Mesodermal cell (in vitro differentiated cells): ENCODE measurements at regions not wholly inside any gene's neighbourhood (a gene's known extent, or its start where the extent isn't known, plus 50 kb on each side); places are given as distances from the start of the nearest gene placed in this dataset.

Experiments used
- H3K27ac ChIP-seq: 2 replicates; pipeline ENCODE4 v1.7.0; 2013; ENCODE audit warnings: mild to moderate bottlenecking, low read depth, low read length, moderate library complexity; ENCODE audit not compliant: severe bottlenecking
- H3K36me3 ChIP-seq: 2 replicates; pipeline ENCODE4 v1.7.1; 2013; ENCODE audit warnings: mild to moderate bottlenecking, low read length, moderate library complexity; ENCODE audit not compliant: control insufficient read depth, insufficient read depth
- H3K4me1 ChIP-seq: one replicate; pipeline ENCODE4 v1.7.1; 2013; ENCODE audit warnings: mild to moderate bottlenecking, low read length; ENCODE audit not compliant: insufficient read depth, control insufficient read depth, poor library complexity, severe bottlenecking
- H3K4me3 ChIP-seq: 2 replicates; pipeline ENCODE4 v1.7.0; 2013; ENCODE audit warnings: low read length, control low read depth, mild to moderate bottlenecking; ENCODE audit not compliant: insufficient read depth, poor library complexity, severe bottlenecking; ENCODE audit errors: extremely low read depth
- H3K9me3 ChIP-seq: 2 replicates; pipeline ENCODE4 v1.7.1; 2013; ENCODE audit warnings: mild to moderate bottlenecking, low read length, moderate library complexity; ENCODE audit not compliant: control insufficient read depth
- WGBS, 2 experiments: methylation state at CpG; one replicate each; pipeline ENCODE4 v1.1.5; 2013; ENCODE audit warnings: missing lambda C conversion rate in 2 of 2; ENCODE audit not compliant: insufficient coverage in 2 of 2; 5-methylcytosine and 5-hydroxymethylcytosine counted together

- Histone ChIP-seq H3K36me3 (no peaks in the 10 kb centered on the region), H3K4me1 (no peaks in the 10 kb centered on the region), H3K9me3 (no peaks in the 10 kb centered on the region), H3K27ac (no peak overlapping the region), H3K4me3 (no peak overlapping the region)
- WGBS, 2 experiments: 80% methylated on average over 1 of the region's 5 CpGs; no CpG with 5 or more reads in 1 of the 2 experiments
Observed at GRCh38 chr13:38415233-38415632, 65.6 kb downstream of the UFM1 start.

- H3K36me3 ChIP-seq: no peaks in the 10 kb centered on the region
- WGBS, 2 experiments: no CpG with 5 or more reads among the region's 1 CpG
- no peak overlapping the region for H3K27ac ChIP-seq
- no peaks in the 10 kb centered on the region for H3K9me3 ChIP-seq
- no peak overlapping the region for H3K4me3 ChIP-seq
- H3K4me1 ChIP-seq: no peaks in the 10 kb centered on the region
Observed at GRCh38 chr13:38417241-38417640, 67.6 kb downstream of the UFM1 start.

DNA sequence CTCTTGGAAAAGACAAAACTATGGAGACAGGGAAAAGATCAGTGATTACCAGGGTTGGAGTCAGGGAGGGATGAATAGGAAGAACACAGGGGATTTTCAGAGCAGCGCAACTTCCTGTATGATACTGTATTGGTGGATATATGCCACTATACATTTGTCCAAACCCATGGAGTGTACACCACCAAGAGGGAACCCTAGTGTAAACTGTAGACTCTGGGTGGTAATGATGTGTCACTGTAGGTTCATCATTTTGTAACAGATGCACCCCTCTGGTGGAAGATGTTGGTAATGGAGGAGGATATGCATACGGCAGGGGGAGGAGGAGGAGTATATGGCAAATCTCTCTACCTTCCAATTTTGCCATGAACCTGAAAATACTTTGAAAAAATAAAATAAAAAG is 68.1 kb downstream of the UFM1 start:
- no peaks in the 10 kb centered on the region for H3K4me1 ChIP-seq
- no CpG with 5 or more reads among the region's 2 CpGs for WGBS, 2 experiments
- H3K27ac ChIP-seq: no peak overlapping the region
- H3K4me3 ChIP-seq: no peak overlapping the region
- no peaks in the 10 kb centered on the region for H3K9me3 ChIP-seq
- H3K36me3 ChIP-seq: no peaks in the 10 kb centered on the region

DNA sequence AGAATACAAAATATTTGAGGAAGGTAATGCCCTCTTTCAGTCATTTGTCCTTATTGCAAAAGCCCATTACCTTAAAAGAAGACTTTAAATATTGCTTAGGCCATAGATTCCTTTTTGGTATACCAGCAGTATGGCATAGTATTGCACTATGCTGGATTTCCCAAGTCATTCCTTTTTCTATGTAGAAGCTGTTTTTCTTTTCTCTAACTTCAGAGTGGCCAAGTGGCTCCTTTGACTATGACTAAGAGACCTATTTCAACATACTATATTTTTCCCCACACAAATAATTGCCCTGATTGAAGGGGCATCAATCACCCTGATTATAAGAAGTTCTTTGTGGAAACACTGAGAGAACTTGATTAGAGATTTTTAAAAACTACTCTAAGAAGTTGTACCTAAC is 68.6 kb downstream of the UFM1 start:
- Histone ChIP-seq H3K36me3 (no peaks in the 10 kb centered on the region), H3K4me3 (no peak overlapping the region), H3K27ac (no peak overlapping the region), H3K4me1 (no peaks in the 10 kb centered on the region), H3K9me3 (no peaks in the 10 kb centered on the region)

DNA sequence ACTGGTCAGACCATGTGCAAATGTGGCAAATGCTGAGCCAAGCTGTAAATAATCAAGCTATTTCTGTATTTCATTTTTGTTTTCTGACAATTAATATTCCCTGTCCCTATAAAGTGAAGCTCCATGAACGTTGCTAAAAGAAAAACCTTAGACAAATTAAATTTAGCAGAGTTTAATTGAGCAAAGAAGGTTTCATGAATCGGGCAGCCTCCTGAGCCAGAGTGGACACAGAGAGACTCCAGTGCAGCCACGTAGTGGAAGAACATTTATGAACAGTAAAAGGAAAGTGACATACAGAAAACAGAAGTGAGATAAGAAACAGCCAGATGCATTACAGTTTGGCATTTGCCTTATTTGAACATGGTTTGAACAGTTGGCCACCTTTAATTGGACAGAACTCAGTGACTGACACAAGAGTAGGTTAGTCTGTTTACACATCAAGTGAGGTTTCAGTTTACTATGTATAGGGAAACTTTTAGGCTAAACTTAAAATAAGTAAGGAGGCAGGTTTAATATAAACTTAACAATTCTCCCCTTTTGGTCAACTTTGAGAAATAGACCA is 69.7 kb downstream of the UFM1 start:
- H3K9me3 ChIP-seq: no peaks in the 10 kb centered on the region
- H3K4me3 ChIP-seq: no peak overlapping the region
- no peak overlapping the region for H3K27ac ChIP-seq
- no peaks in the 10 kb centered on the region for H3K36me3 ChIP-seq
- WGBS, 2 experiments: 96 to 100% methylated on average over 1 to 2 of the region's 3 CpGs
- H3K4me1 ChIP-seq: no peaks in the 10 kb centered on the region

- Histone ChIP-seq H3K4me1 (no peaks in the 10 kb centered on the region), H3K4me3 (no peak overlapping the region), H3K27ac (no peak overlapping the region), H3K9me3 (no peaks in the 10 kb centered on the region), H3K36me3 (no peaks in the 10 kb centered on the region)
- WGBS, 2 experiments: 100% methylated on average over 1 of the region's 5 CpGs; no CpG with 5 or more reads in 1 of the 2 experiments
Observed at GRCh38 chr13:38421590-38422560, 72.2 kb downstream of the UFM1 start.

GRCh38 chr13:38429916-38430315 is 80.3 kb downstream of the UFM1 start:
- Histone ChIP-seq H3K36me3 (no peaks in the 10 kb centered on the region), H3K9me3 (no peaks in the 10 kb centered on the region), H3K4me1 (no peaks in the 10 kb centered on the region), H3K4me3 (no peak overlapping the region), H3K27ac (no peak overlapping the region)
- 100% methylated on average over 1 of the region's 1 CpG; no CpG with 5 or more reads in 1 of the 2 experiments for WGBS, 2 experiments

- no CpG with 5 or more reads among the region's 1 CpG for WGBS, 2 experiments
- Histone ChIP-seq H3K4me1 (no peaks in the 10 kb centered on the region), H3K36me3 (no peaks in the 10 kb centered on the region), H3K9me3 (no peaks in the 10 kb centered on the region), H3K4me3 (no peak overlapping the region), H3K27ac (no peak overlapping the region)
Observed at GRCh38 chr13:38430796-38431195, 81.1 kb downstream of the UFM1 start.

DNA sequence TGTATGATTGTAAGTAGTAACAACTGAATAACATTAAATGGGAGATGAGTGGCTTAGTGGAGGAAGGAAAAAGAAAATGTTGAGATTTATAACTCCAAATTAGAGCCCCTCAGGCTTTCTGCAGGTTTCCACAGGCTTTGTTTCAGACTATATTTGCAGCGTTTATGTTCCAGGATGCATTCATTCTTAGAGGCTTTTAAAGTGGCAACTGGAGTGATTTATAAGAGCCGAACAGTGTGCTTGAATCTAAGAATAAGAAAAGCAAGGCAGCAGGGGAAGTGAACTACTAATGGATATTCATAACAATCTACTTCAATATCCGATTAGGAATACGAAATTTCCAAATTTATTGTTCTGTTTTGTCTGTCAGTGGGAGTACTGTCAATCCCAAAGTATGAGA is 91.0 kb downstream of the UFM1 start:
- 86% methylated on average over 1 of the region's 4 CpGs; no CpG with 5 or more reads in 1 of the 2 experiments for WGBS, 2 experiments
- Histone ChIP-seq H3K9me3 (no peaks in the 10 kb centered on the region), H3K36me3 (no peaks in the 10 kb centered on the region), H3K27ac (no peak overlapping the region), H3K4me1 (no peaks in the 10 kb centered on the region), H3K4me3 (no peak overlapping the region)

DNA sequence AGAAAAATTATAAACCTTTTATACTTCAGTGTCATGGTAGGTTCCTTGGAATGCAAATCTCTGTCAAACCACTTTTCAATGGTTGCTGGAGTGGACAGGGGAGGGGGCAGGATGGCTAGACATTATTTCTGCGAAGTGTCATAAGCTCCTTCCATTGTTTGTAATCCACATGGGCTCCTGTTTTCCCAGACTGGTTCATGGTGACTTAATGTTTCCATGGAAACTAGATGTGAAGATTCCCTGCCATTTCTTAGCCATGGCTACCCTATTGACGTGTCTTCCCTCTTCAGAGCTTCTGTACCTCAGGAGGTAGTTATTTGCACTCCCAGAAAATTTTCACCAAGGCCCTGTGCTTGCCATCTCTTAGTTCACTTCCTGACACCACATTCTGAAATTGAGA is 95.3 kb downstream of the UFM1 start:
- H3K4me3 ChIP-seq: no peak overlapping the region
- no peaks in the 10 kb centered on the region for H3K9me3 ChIP-seq
- 79 to 80% methylated on average over 1 to 2 of the region's 2 CpGs for WGBS, 2 experiments
- H3K27ac ChIP-seq: no peak overlapping the region
- H3K36me3 ChIP-seq: no peaks in the 10 kb centered on the region
- H3K4me1 ChIP-seq: no peaks in the 10 kb centered on the region

DNA sequence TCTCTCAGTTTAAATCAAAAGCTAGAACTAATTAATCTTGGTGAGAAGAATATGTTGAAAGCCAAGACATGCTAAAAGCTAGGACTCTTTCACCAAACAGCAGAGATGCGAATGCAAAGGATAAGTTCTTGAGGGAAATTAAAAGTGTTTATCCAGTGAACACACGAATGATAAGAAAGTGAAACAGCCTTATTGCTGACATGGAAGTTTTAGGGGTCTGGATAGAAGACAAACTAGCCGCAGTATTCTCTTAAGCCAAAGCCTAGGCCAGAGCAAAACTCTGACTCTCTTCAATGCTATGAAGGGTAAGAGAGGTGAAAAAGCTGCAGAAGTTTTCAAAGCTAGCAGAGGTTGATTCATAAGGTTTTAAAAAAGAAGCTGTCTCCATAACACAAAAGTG is 103.0 kb downstream of the UFM1 start:
- 89 to 92% methylated on average over 2 to 3 of the region's 3 CpGs for WGBS, 2 experiments
- Histone ChIP-seq H3K36me3 (no peaks in the 10 kb centered on the region), H3K4me1 (no peaks in the 10 kb centered on the region), H3K4me3 (no peak overlapping the region), H3K27ac (no peak overlapping the region), H3K9me3 (no peaks in the 10 kb centered on the region)
